ENCODE measurements at regions not wholly inside any gene's neighbourhood (a gene's known extent, or its start where the extent isn't known, plus 50 kb on each side); places are given as distances from the start of the nearest gene placed in this dataset.

DNA sequence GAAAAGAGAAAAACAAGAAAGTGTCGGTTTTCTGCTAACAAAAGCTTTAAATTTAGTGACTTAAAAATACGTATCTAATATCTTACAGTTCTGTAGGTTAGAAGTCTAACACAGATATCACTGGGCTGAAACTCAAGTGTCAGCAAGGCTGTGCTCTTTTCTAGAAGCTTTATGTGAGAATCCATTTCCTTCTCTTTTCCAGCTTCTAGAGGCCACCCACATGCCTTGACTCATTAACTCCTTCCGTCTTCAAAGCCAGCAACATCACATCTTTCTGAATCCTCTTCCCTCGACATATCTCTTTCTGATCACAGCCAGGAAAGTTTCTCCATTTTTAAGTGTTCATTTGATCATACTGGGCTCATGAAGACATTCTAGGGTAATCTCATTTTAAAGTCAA, 262.0 kb downstream of the MAFB start:
- ChIA-PET CTCF (interaction anchor here (0.8 kb wide), 1 partner anchor 15 kb away, joined by 4 read pairs; no protein-coding TSS in a partner anchor), POLR2A (no interaction called here)

DNA sequence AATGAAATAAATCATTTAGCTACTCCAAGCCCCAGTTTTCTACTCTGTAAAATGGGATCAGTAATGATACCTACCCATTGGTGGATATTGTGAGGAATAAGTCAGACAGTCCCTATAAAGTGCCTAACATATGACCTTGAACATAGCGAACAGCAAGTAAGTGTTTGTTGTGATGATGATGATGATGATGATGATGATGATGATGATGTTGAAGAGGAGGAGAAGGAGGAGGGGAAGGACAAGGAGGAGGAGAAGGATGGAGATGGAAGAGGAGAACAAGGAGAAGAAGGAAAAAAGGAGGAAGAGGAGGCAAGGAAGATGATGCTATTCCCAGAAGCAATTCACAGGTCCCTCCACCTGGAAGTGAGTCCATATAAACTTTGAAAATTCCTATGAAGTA, 264.3 kb downstream of the MAFB start:
- ChIA-PET CTCF (no interaction called here), POLR2A (no interaction called here)

DNA sequence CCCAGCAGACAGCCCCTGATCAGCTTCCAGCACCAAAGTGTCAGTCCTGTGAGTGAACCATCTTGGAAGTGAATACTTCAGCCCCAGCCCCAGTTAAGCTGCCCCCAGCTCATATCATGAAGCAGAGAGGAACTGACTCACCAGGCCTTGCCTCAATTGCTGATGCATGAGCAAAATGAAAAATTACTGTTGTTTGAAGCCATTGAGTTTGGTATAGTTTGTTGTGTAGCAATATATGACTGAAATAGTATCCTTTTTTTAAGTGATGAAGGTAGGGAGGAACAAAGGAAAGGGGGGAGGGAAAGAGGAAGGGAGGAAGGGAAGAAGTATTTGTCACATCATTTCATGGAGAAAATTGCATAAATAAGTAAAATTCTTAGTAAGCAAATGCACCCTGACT, 266.4 kb downstream of the MAFB start:
- POLR2A ChIA-PET, result no interaction called here
- CTCF ChIA-PET, result no interaction called here

DNA sequence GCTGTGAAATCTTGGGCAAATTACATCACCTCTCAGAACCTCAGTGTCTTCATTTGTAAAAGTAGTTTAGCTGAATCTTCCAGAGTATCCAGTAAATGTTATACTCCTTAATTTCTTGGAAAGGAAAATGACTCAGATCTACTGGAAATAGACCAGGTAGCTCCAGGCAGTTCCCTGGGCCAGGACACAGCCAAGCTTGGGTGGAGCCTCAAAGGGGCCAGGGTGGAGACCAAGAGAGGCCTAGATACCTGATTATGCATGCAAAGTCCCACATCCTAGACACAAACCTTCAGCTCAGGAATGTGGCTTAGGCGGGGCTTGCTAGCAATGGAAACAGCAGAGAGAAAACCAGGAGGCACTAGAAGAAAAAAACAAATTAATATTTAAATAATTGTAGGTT, 272.8 kb downstream of the MAFB start:
- ChIA-PET CTCF (no interaction called here), POLR2A (no interaction called here)

DNA sequence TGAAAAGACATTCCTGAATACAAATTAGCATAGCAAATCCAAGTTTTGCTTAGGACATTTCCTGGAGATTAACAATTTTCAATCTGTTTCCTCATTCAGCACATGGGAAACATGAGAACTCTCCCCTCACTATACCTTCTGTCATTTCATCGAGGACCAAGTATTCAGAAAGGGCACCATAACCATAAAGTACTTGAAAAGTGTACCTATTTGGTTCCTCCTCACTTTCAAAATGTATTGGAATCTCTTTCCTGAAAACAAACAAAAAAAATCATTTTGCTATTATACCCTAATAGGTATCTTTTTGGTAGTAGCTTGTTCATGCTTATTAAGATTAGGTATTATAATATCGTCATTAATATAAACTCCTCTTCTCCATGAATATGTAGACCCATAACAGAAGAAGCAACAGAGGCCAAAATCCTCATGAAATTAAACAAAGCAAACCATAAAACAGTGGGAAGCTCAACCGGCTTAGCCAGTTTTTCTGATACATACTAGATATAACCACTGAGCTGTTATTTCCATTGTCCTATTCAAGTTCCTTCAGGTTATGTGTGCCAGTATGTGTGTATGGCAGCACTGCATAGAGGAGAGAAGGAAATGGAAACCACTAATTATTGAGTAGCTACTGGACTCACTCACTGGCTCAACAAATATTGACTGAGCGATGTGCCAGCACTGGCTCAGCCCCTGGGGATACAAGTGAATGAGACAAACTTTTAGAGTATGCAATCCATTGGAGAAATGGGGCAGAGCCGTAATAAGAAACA, 274.0 kb downstream of the MAFB start:
- CTCF ChIA-PET, result interaction anchor here (0.8 kb wide), 1 partner anchor 20 kb away, joined by 3 read pairs; no protein-coding TSS in a partner anchor
- POLR2A ChIA-PET, result no interaction called here

DNA sequence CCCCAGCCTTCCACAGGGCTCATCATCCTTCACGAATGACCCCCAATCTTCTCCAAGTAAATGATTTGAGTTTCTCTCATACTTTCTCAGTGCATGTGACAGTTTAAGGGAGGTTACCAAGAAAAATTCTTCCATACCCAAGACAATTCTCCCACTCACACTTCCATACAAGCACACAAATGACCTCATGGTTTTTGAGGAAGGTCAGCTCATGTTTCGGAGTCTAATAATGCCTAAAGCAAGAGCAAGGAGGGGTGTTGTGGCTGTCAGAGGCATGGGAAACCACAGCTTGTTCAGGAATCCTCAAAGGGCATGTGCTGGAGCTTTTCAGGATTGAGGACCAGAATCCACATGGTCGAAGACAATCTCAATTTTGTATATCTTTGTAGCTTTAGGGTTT, 279.0 kb downstream of the MAFB start:
- CTCF ChIA-PET, result no interaction called here
- POLR2A ChIA-PET, result no interaction called here

DNA sequence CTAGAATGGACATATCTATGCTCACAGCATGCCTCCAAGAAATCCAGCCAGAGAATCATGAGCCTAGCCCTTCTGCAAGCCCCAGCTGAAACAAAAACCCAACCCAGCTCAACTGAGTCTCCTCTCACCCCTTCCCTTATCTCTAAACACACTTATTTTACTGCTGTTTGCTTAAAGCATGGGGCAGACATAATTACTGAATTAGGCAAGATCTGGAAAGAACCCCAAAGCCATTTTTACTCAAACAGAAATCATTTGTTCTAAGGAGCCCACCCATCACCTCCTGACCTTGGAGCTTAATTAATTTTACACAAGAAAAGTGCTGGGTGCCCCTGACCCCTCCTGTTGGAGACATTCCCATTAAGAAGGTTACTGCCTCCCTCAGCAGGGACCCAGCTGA, 291.6 kb downstream of the MAFB start:
- CTCF ChIA-PET, result no interaction called here
- POLR2A ChIA-PET, result no interaction called here

DNA sequence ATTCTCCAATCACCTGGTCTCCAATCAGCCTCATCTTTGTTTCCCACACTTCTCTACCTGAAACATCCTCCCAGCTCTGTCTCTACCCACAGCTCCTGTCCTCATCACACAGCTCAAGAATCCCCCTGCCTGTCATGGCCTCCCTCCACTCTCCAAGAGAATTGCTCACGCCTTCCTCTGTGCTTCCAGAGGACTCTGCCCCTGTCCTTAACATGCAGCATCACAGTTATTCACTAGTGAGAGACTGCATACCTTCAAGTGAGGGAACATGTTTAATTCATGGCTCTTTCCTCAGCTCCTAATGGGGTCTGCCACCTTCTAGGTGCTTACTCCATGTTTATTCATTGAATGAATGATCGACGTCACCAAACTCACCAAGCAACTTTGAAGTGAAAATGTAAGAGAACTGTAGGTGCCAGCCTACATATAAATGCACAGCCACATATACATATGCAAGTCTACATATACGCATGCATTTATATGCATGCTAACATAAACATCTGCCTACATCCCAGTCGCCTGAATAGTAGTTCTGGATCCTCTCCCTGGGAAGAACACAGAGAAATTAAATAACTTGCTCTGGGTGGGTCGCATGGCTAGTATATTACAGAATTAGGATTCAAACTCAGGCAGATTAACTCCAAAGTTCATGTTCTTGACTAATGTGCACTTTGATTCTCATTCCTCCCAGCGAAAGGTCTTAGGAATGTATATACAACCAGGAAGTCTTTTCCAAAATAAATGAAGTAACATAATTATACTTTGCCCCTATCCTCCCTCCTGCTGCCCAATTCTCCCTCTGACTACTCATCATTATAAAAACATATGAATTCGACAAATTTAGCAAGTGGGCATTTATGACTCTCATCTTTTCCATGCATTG, 295.6 kb downstream of the MAFB start:
- ChIA-PET POLR2A (no interaction called here), CTCF (no interaction called here)

DNA sequence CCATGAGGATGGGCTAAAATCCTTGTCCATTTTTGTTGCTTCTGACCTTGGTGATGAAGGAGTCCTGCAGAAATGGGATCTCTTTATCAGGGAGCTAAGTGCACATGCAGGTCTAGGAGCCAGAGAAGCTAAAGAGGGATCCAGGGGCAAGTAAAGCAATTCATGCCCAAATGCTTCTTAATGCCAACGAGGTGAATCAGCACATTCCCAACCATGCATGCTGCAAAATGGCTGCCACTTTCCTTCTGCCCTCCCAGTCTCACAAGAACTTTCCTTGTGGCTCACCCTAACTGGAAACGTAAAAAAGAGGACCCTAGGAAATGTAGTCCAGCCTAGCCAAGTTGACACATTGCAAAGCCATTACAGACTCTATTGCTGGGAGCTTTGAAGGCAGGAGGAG, 298.4 kb downstream of the MAFB start:
- ChIA-PET CTCF (no interaction called here), POLR2A (no interaction called here)

DNA sequence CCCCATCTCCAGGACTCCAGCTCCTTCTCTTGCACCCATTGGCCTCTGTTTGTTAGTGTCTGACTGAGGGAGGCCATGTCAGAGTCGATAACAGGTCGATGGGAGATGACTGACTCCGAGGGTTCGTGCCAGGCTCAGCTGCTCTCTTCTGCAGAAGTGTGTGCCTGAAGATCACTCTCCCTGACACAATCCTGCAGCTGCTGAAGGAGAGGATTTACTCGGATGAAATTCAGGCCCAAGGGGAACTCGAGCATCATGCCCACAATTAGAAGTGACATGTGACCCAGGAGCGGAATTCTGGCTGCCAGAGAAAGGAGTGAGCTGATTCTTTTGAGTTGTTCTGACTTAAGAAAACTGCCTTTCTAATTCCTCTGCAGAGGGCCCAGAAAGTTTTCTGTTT, 318.2 kb downstream of the MAFB start:
- ChIA-PET CTCF (no interaction called here), POLR2A (no interaction called here)

DNA sequence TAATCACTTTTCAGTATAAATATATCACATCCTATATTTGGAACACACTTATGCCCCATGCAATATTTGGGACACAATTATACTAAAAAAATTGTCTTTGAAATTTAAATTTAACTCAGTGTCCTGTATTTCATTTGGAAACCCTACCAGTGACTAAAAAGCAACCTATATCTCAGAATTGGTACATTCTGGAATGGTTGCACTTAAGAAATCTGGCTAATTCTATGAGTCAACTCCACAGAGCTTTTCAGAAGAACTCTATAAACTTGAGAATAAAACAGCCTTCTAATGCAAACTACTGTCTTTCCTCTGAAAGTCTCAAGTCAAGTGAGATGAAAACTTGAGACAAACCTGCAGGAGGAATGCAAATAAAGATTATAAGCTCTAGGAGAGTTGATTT, 320.2 kb downstream of the MAFB start:
- ChIA-PET POLR2A (no interaction called here), CTCF (no interaction called here)

DNA sequence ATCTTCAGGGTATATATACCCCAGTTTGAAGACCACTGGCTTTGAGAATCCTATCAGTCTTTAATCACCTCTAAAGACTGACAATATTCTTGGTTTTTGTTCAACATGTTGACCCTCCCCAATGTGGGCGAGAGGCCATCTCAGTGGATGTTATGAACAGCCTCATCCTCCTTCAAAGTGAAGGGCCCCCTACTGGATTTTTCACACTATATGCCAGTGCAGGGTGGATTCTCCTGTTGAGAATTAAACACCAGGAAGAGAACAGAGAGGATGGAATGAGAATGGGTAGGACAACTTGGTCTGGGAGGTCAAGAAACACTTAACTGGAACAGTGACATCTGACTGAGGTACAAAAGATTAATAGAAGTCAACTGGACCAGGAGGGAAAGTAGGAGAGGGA, 327.1 kb downstream of the MAFB start:
- ChIA-PET POLR2A (no interaction called here), CTCF (no interaction called here)

DNA sequence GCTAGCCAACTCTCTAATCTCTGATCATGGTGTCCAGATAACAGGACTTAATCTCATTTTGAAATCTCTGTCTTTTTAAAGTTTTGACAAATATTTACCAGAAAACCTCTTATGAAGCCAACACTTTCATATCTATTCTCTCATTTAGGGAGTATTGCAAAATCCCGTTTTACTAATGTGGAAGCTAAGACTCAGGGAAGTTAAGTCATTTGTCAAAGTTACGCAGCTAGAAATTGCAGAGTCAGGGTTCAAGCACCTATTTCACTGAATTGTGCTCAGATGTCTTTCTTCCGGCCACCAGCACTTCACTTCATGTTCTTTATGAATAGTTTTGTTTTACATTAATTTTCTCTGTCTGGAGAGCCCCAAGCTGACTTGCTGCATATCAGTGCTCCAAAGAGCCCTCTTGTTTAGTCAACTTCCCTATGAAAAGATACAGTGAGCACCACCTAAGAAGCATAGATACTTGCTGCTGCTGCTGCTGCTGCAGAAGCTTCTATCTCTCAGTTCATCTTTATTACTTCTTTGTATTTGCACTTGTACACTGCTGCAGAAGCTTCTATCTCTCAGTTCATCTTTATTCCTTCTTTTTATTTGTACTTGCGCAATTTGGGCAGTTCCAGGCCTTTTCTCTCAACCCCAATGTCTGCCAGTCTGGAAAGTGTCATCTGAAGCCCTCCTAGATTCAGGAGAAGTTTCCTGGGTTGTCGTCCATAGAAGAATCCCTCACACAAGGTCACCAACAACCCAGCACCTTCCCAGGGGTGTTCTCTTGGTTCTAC, 329.7 kb downstream of the MAFB start:
- ChIA-PET CTCF (interaction anchor here (0.6 kb wide), 1 partner anchor 8 kb away, joined by 3 read pairs; no protein-coding TSS in a partner anchor), POLR2A (no interaction called here)

DNA sequence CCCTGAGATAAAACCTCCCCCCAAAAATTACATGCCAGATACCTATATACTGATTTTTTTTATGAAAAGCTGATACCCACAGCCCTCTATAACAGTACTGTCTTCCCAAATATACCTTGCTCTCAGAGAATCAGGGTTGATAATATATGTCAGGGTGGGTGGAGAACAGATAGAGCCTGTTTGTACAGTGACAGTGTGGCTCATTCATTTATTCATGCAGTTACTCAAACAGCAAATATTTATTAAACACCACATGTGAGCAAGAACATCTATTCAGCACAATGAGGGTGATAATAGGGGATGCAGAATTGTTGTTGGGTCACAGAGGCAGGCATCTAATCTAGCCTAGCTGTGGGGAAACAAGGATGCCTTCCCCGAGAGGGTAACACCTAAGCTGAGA, 334.2 kb downstream of the MAFB start:
- CTCF ChIA-PET, result no interaction called here
- POLR2A ChIA-PET, result no interaction called here

DNA sequence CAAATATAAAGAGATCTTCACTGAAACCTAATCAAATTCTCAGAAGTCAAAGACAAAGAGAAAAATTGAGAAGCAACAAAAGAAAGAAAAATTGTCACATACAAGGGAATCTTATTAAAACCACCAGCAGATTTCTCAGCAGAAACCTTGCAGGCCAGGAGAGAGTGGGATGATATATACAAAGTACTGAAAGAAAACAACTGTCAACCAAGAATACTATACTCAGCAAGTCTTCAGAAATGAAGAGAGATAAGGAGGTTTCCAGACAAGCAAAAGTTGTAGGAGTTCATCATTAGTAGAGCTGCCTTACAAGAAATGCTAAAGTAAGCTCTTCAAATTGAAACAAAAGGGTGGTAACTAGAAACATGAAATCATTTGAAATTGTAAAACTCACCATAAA, 345.6 kb downstream of the MAFB start:
- CTCF ChIA-PET, result no interaction called here
- POLR2A ChIA-PET, result no interaction called here

DNA sequence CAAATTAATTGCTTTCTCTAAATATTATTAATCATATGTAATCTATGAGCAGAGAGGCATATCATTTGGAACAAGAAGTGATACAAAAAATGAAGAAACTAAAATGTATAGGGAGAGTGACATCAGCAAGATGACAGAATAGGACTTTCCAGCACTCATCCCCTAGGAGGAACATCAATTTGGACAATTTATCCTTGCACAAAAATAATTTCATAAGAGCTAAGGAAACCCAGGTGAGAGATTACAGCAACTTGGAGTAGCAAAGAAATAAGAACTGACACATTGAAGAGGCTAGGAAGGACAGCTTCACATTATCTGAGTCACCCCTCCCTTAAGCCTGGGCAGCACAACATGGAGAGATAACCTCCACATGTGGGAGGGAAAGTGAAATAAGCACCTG, 347.5 kb downstream of the MAFB start:
- CTCF ChIA-PET, result no interaction called here
- POLR2A ChIA-PET, result no interaction called here

DNA sequence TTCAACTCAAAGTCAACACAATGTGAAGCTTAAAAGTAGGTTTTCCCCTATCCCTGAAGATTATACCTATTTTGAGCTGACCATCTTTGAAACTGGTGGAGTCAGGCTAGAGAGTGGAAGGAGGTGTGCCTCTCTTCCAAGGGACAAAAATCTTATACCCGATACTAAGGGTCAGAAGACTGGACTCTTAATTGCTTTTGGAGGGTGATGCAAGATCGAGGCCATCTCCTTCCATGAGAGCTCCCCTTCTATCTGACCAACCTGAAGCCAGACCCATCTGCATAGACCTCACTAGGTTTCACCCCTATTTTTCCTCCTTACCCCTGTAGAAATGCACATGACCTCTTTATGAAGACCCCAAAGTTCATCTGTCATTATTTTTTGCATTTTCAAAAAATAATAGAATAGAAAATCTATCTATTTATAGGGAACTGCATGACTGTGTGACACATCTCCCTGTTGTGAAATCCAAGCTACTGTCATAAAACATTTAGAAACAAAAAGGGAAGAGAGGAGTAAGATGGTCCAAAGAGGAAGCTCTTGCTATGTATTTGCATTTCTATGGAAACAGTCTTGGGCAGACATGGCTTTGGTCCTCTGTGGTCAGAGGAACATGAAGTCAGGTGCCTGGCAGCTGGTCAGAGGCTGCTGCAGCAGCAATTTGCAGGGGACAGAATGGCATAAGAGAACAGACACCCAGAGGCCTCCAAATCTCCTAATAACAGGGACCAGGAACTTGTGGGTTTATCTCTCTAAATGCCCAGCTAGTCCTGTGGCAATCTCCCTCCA, 349.2 kb downstream of the MAFB start:
- ChIA-PET POLR2A (no interaction called here), CTCF (no interaction called here)

DNA sequence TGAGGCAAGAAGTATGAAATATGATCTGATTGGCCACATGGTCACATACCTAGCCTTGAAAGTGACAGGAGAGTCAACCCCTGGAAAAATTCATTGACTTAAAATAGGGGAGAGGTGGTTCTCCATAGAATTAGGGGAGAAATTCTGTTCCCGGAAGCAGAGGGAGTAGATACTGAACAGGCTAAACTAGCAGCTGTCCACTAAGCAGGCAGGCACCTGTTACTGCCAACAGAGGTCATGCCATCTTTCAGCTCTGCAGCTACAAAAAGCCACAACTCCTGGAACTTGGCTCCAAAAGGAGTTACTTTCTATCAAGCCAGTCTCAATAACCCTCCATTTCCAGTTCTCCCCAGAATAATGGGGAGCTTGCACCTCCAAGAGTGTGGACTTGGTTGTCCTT, 352.5 kb downstream of the MAFB start:
- ChIA-PET POLR2A (no interaction called here), CTCF (no interaction called here)

DNA sequence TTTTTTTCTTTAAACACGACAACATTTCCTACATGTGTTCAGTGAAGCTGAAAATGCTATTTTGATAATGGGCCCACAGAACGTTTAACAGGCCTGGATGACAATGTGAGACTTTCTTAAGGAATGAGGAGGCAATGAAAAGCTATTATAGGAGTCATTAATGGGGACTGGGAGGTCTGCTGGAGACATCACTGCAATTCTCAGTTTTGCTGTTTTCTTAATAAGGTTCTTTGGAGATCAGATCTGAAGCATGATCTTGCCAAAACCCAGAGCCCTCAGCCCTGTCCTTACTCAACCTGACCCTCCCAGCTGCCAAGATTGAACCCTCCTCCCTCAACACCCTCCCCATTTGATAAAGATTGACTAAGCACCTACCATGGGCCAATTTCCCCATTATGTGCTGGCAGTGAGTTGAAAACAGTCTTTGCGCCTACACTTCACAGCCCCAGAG, 353.1 kb downstream of the MAFB start:
- POLR2A ChIA-PET, result no interaction called here

DNA sequence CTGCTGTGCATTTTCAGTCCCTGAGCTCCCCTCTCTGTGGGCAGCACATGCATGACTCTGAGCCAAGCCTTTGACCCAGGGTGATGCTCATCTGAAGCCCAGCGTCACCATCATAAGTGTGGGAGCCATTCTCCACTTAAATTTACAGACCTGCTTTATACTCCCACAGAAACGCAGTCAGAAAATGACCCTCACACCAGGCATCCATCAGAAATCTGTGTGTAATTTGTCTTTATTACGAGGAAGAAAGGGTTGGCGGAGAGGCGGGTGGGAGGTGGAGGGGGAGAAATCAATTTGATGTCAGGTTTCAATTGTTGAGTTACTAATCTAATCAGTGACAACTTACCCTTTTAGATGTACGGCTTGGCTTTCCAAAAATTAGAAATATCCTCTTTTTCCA, 353.6 kb downstream of the MAFB start:
- ChIA-PET POLR2A (no interaction called here), CTCF (no interaction called here)

More for the DNA sequence above, 353.1 kb downstream of the MAFB start:
- CTCF ChIA-PET, result no interaction called here
